H1 (cell line): ENCODE measurements at regions not wholly inside any gene's neighbourhood (a gene's known extent, or its start where the extent isn't known, plus 50 kb on each side); places are given as distances from the start of the nearest gene placed in this dataset.

Experiments used
- CTCF ChIA-PET: fragments of 300-600 bp; sonication (Branson Sonifier 250); formaldehyde crosslinking; loops from one replicate; lab custom pipeline; 2021; ENCODE audit not compliant: partially characterized antibody; lab: Charles Lee
- POLR2A ChIA-PET: fragments of 300-600 bp; sonication (Branson Sonifier 250); formaldehyde crosslinking; loops from one replicate; lab custom pipeline; 2021; ENCODE audit warnings: inconsistent platforms; ENCODE audit not compliant: partially characterized antibody; lab: Charles Lee
- DNase-seq, 2 experiments: peaks; one replicate each; pipeline versions ENCODE4 v3.0.0 to v3.0.0-alpha.2; 2010 to 2022; ENCODE audit warnings: low spot score in 2 of 2, low read depth in 1 of 2, mixed read lengths in 1 of 2
- FAIRE-seq: peaks from 2 replicates; lab custom pipeline; 2011; peaks lifted over from hg19 to GRCh38; lab: Jason Lieb, UNC
- H2AFZ ChIP-seq: 2 replicates; pipeline ENCODE4 v1.8.1; 2012; ENCODE audit warnings: low read length, inconsistent platforms
- H2AK5ac ChIP-seq: 2 replicates; pipeline ENCODE4 v1.6.1; 2013; ENCODE audit warnings: low read depth, low read length
- H2BK120ac ChIP-seq: replicated peaks from 2 replicates; pipeline ENCODE3; 2013; ENCODE audit warnings: low read depth, low read length, inconsistent platforms
- H2BK12ac ChIP-seq: 2 replicates; pipeline ENCODE4 v1.6.1; 2013; ENCODE audit warnings: low read depth, low read length
- H2BK15ac ChIP-seq: 2 replicates; pipeline ENCODE4 v1.6.1; 2013; ENCODE audit warnings: low read length
- H2BK20ac ChIP-seq: 2 replicates; pipeline ENCODE4 v1.6.1; 2013; ENCODE audit warnings: low read length
- H2BK5ac ChIP-seq: 2 replicates; pipeline ENCODE4 v1.6.1; 2013; ENCODE audit warnings: low read depth, low read length
- H3K14ac ChIP-seq: 2 replicates; pipeline ENCODE4 v1.6.1; 2013; ENCODE audit warnings: inconsistent platforms; ENCODE audit not compliant: insufficient read length
- H3K18ac ChIP-seq: 2 replicates; pipeline ENCODE4 v1.6.1; 2013; ENCODE audit warnings: low read length; ENCODE audit errors: extremely low read depth
- H3K23ac ChIP-seq: 2 replicates; pipeline ENCODE4 v1.6.1; 2013; ENCODE audit warnings: inconsistent platforms; ENCODE audit not compliant: insufficient read length
- H3K23me2 ChIP-seq: 2 replicates; pipeline ENCODE4 v1.6.1; 2013; ENCODE audit warnings: low read depth, low read length
- H3K27ac ChIP-seq: 2 replicates; pipeline ENCODE4 v1.6.1; 2011; ENCODE audit warnings: low read depth, low read length, inconsistent platforms
- H3K27me3 ChIP-seq, 4 experiments: replicated peaks in 1 of 4; 1 replicate in 1 of 4; 2 replicates in 3 of 4; pipeline versions ENCODE4 v1.6.1 to v1.8.1; 2011 to 2013; ENCODE audit warnings: low read length in 3 of 4, mild to moderate bottlenecking in 3 of 4, inconsistent platforms in 2 of 4, mixed read lengths in 2 of 4, moderate library complexity in 1 of 4; ENCODE audit not compliant: control insufficient read depth in 3 of 4, insufficient read depth in 3 of 4; ENCODE audit errors: extremely low read depth in 1 of 4
- H3K36me3 ChIP-seq, 4 experiments: 2 replicates each; pipeline versions ENCODE4 v1.6.1 to v1.8.1; 2011 to 2013; ENCODE audit warnings: mild to moderate bottlenecking in 4 of 4, low read length in 3 of 4, moderate library complexity in 2 of 4, control low read depth in 1 of 4, inconsistent platforms in 1 of 4; ENCODE audit not compliant: insufficient read depth in 4 of 4, control insufficient read depth in 2 of 4
- H3K4ac ChIP-seq: replicated peaks from 2 replicates; pipeline ENCODE3; 2013; ENCODE audit warnings: low read length, low read depth, mixed read lengths, inconsistent platforms; ENCODE audit not compliant: insufficient read length
- H3K4me1 ChIP-seq, 4 experiments: replicated peaks in 1 of 4; 1 replicate in 1 of 4; 2 replicates in 3 of 4; pipeline versions ENCODE4 v1.6.1 to v1.8.1; 2011 to 2013; ENCODE audit warnings: low read length in 3 of 4, inconsistent platforms in 2 of 4, mixed read lengths in 1 of 4; ENCODE audit not compliant: insufficient read depth in 4 of 4, control insufficient read depth in 3 of 4
- H3K4me2 ChIP-seq, 2 experiments: 2 replicates each; pipeline versions ENCODE4 v1.6.1 to v1.8.1; 2011 to 2013; ENCODE audit warnings: low read depth in 2 of 2, low read length in 2 of 2, control low read depth in 1 of 2, inconsistent platforms in 1 of 2, mild to moderate bottlenecking in 1 of 2; ENCODE audit not compliant: insufficient read depth in 1 of 2
- H3K4me3 ChIP-seq, 4 experiments: fragments of 200-600, 300-600 bp in 1 of 4; sonication (generic), shearing (Covaris generic), sonication (Bioruptor Twin) in 1 of 4; 2 replicates each; pipeline versions ENCODE4 v1.5.1 to v1.8.1; 2011 to 2016; ENCODE audit warnings: low read length in 4 of 4, low read depth in 3 of 4, control low read depth in 2 of 4, inconsistent platforms in 2 of 4, mild to moderate bottlenecking in 2 of 4, mixed read lengths in 1 of 4, moderate library complexity in 1 of 4; ENCODE audit not compliant: insufficient read depth in 2 of 4; ENCODE audit errors: extremely low read depth in 1 of 4
- H3K56ac ChIP-seq: replicated peaks from 2 replicates; pipeline ENCODE3; 2013; ENCODE audit warnings: low read depth, mild to moderate bottlenecking, mixed read lengths, low read length, inconsistent platforms; ENCODE audit not compliant: insufficient read length
- H3K79me1 ChIP-seq: 2 replicates; pipeline ENCODE4 v1.6.1; 2013; ENCODE audit warnings: low read depth, low read length, control low read depth
- H3K79me2 ChIP-seq, 2 experiments: 2 replicates each; pipeline versions ENCODE4 v1.6.1 to v1.8.1; 2012 to 2013; ENCODE audit warnings: low read length in 2 of 2, mild to moderate bottlenecking in 2 of 2, inconsistent platforms in 1 of 2; ENCODE audit not compliant: insufficient read depth in 2 of 2, control insufficient read depth in 1 of 2
- H3K9ac ChIP-seq, 4 experiments: replicated peaks in 1 of 4; 1 replicate in 1 of 4; 2 replicates in 3 of 4; pipeline versions ENCODE4 v1.6.1 to v1.8.1; 2011 to 2013; ENCODE audit warnings: low read depth in 3 of 4, low read length in 3 of 4, control low read depth in 2 of 4, mild to moderate bottlenecking in 2 of 4, moderate library complexity in 2 of 4, inconsistent platforms in 1 of 4; ENCODE audit errors: extremely low read depth in 1 of 4
- H3K9me3 ChIP-seq, 2 experiments: 2 replicates each; pipeline versions ENCODE4 v1.6.1 to v1.8.1; 2012 to 2013; ENCODE audit warnings: mild to moderate bottlenecking in 2 of 2, moderate library complexity in 2 of 2, control low read depth in 1 of 2, inconsistent platforms in 1 of 2, low read depth in 1 of 2, low read length in 1 of 2, mixed read lengths in 1 of 2; ENCODE audit not compliant: insufficient read depth in 2 of 2
- H4K20me1 ChIP-seq, 2 experiments: replicated peaks in 1 of 2; 2 replicates each; pipeline versions ENCODE3 to v1.8.1; 2011 to 2013; ENCODE audit warnings: inconsistent platforms in 2 of 2, low read length in 2 of 2, mild to moderate bottlenecking in 1 of 2; ENCODE audit not compliant: insufficient read depth in 2 of 2, control insufficient read depth in 1 of 2
- H4K5ac ChIP-seq: 2 replicates; pipeline ENCODE4 v1.6.1; 2013; ENCODE audit warnings: low read length, low read depth, mixed read lengths, inconsistent platforms; ENCODE audit not compliant: insufficient read length
- H4K8ac ChIP-seq: 2 replicates; pipeline ENCODE4 v1.8.0; 2013; ENCODE audit warnings: mild to moderate bottlenecking, moderate library complexity, low read length, inconsistent platforms; ENCODE audit not compliant: insufficient read depth; ENCODE audit errors: extremely low read depth
- H4K91ac ChIP-seq: replicated peaks from 2 replicates; pipeline ENCODE3; 2013; ENCODE audit warnings: low read length, mixed read lengths, inconsistent platforms; ENCODE audit not compliant: insufficient read length
- BACH1 ChIP-seq: IDR thresholded peaks from 2 replicates; pipeline ENCODE4 v1.6.1; 2012; ENCODE audit warnings: low read length, improper control_type of control experiment
- CREB1 ChIP-seq: IDR thresholded peaks from 2 replicates; pipeline ENCODE4 v1.6.1; 2012; ENCODE audit warnings: inconsistent platforms
- KDM1A ChIP-seq: fragments of 200-600, 300-600 bp; sonication (generic); IDR thresholded peaks from 2 replicates; pipeline ENCODE4 v1.7.1; 2016; ENCODE audit warnings: mild to moderate bottlenecking, low read length, borderline replicate concordance
- MAX ChIP-seq: IDR thresholded peaks from 2 replicates; pipeline ENCODE4 v1.6.1; 2012; ENCODE audit warnings: inconsistent platforms
- NANOG ChIP-seq: IDR thresholded peaks from 2 replicates; pipeline ENCODE4 v1.6.1; 2011; ENCODE audit warnings: low read length, low read depth, mild to moderate bottlenecking, inconsistent platforms; ENCODE audit not compliant: insufficient read depth, poor library complexity, severe bottlenecking
- RXRA ChIP-seq: IDR thresholded peaks from 2 replicates; pipeline ENCODE4 v1.6.1; 2011; ENCODE audit warnings: low read depth, mild to moderate bottlenecking, low read length, moderate library complexity; ENCODE audit not compliant: insufficient read depth
- TAF1 ChIP-seq: IDR thresholded peaks from 2 replicates; pipeline ENCODE4 v1.6.1; 2011; ENCODE audit warnings: mild to moderate bottlenecking, low read depth, low read length
- WGBS, 2 experiments: shearing (Covaris generic) in 1 of 2; methylation state at CpG; one replicate each; pipeline versions ENCODE4 v1.1.6 to v1.1.7; 2013 to 2015; ENCODE audit warnings: low lambda C conversion rate in 2 of 2, mixed read lengths in 2 of 2, inconsistent platforms in 1 of 2, low coverage in 1 of 2, missing lambda C conversion rate in 1 of 2; ENCODE audit not compliant: insufficient replicate concordance in 2 of 2, insufficient coverage in 1 of 2, insufficient read length in 1 of 2; ENCODE audit errors: extremely low coverage in 1 of 2, missing lambda C conversion rate in 1 of 2; 5-methylcytosine and 5-hydroxymethylcytosine counted together
- TF ChIP-seq, protein P1 (sequence below), 3 experiments: IDR thresholded peaks; 1 replicate in 2 of 3; 2 replicates in 1 of 3; pipeline versions ENCODE4 v1.5.1 to v1.6.1; 2011; ENCODE audit warnings: low read length in 3 of 3, mild to moderate bottlenecking in 3 of 3, inconsistent platforms in 2 of 3, low read depth in 1 of 3, moderate library complexity in 1 of 3; ENCODE audit not compliant: insufficient read depth in 1 of 3; ENCODE audit errors: control extremely low read depth in 1 of 3

- no peaks in the 10 kb centered on the region for H3K9me3 ChIP-seq
- no peak overlapping the region for H2AK5ac ChIP-seq
- H4K91ac ChIP-seq = no peak overlapping the region
- CTCF ChIA-PET = interaction anchor here (0.7 to 2.8 kb wide), 40 partner anchors 8 to 1038 kb away, joined by 3 to 14 read pairs (median 3); no protein-coding TSS in a partner anchor
- no peak for TF ChIP-seq KDM1A
- no peak for TF ChIP-seq TAF1
- TF ChIP-seq BACH1 = no peak
- no peak for TF ChIP-seq MAX
- TF ChIP-seq RXRA = no peak
- TF ChIP-seq CREB1 = no peak
- TF ChIP-seq, protein P1, sequence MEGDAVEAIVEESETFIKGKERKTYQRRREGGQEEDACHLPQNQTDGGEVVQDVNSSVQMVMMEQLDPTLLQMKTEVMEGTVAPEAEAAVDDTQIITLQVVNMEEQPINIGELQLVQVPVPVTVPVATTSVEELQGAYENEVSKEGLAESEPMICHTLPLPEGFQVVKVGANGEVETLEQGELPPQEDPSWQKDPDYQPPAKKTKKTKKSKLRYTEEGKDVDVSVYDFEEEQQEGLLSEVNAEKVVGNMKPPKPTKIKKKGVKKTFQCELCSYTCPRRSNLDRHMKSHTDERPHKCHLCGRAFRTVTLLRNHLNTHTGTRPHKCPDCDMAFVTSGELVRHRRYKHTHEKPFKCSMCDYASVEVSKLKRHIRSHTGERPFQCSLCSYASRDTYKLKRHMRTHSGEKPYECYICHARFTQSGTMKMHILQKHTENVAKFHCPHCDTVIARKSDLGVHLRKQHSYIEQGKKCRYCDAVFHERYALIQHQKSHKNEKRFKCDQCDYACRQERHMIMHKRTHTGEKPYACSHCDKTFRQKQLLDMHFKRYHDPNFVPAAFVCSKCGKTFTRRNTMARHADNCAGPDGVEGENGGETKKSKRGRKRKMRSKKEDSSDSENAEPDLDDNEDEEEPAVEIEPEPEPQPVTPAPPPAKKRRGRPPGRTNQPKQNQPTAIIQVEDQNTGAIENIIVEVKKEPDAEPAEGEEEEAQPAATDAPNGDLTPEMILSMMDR (IDR thresholded peaks at IDR 0.05; ENCODE audit: control extremely low read depth in 1 of 3, insufficient read depth in 1 of 3, low read depth in 1 of 3, low read length in 3 of 3) = no peak
- no peak for TF ChIP-seq NANOG
- TF ChIP-seq, all 59 proteins: peak for 0
- H4K5ac ChIP-seq = no peak overlapping the region
- H3K79me1 ChIP-seq = no peaks in the 10 kb centered on the region
- POLR2A ChIA-PET = interaction anchor here (1.2 kb wide), 1 partner anchor 1006 kb away, joined by 4 read pairs; no protein-coding TSS in a partner anchor
- H3K14ac ChIP-seq = no peak overlapping the region
- no peak overlapping the region for H3K9ac ChIP-seq
- H4K20me1 ChIP-seq = no peaks in the 10 kb centered on the region
- no peak overlapping the region for H2BK5ac ChIP-seq
- DNase-seq (no peak), FAIRE-seq (no peak)
- no peaks in the 10 kb centered on the region for H3K27me3 ChIP-seq
- H4K8ac ChIP-seq = no peak overlapping the region
- no peak overlapping the region for H3K4me3 ChIP-seq
- H3K4me2 ChIP-seq = no peak overlapping the region
- no peak overlapping the region for H2BK12ac ChIP-seq
- peaks cover 0 to 4% (median 1%) of the 10 kb centered on the region in 4 experiments; a peak in 2 of 7 replicates for H3K4me1 ChIP-seq
- H2AFZ ChIP-seq = no peak overlapping the region
- no peak overlapping the region for H2BK20ac ChIP-seq
- H3K36me3 ChIP-seq = no peaks in the 10 kb centered on the region
- no peaks in the 10 kb centered on the region for H3K23me2 ChIP-seq
- no peak overlapping the region for H2BK120ac ChIP-seq
- H3K23ac ChIP-seq = no peak overlapping the region
- 67% methylated on average over 5 of the region's 5 CpGs; no CpG with 5 or more reads in 1 of the 2 experiments for WGBS, 2 experiments
- H2BK15ac ChIP-seq = no peak overlapping the region
- no peaks in the 10 kb centered on the region for H3K79me2 ChIP-seq
- no peak overlapping the region for H3K18ac ChIP-seq
- H3K56ac ChIP-seq = no peak overlapping the region
- no peak overlapping the region for H3K4ac ChIP-seq
- no peak overlapping the region for H3K27ac ChIP-seq
Observed at GRCh38 chr5:67246546-67247268, 50.1 kb upstream of the CD180 start.
